ENCODE measurements at regions not wholly inside any gene's neighbourhood (a gene's known extent, or its start where the extent isn't known, plus 50 kb on each side); places are given as distances from the start of the nearest gene placed in this dataset.

DNA sequence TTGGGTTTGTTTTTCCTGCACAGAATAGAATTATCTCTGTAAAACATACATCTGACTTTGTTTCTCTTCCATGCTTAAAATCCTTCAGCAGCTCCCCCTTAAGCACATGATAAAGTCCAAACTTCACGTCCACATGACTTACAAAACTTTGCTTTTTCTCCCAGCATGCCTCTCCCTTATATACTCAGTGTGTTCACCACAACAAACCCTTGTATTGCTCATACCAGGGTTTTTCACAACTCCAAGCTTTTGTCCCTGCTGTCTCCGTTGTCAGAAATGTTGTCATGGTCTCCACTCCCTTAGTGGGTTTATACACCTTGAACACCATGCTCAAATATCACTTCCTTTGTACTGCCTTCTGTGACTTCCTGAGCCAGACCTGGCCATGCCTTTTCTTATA is 91.1 kb upstream of the MITF start:
- TF ChIP-seq CTCF (IDR thresholded peaks at IDR 0.05; ENCODE audit: control extremely low read depth, extremely low read depth, low read depth, missing control alignments), result no peak
- POLR2A ChIA-PET, result no interaction called here
- DNase-seq (ENCODE audit: extremely low spot score), result no peak
- CTCF ChIA-PET, result no interaction called here

- DNase-seq (ENCODE audit: extremely low spot score), result no peak
- ChIA-PET CTCF (interaction anchor here (1.2 kb wide), 1 partner anchor 27 kb away, joined by 3 read pairs; no protein-coding TSS in a partner anchor), POLR2A (no interaction called here)
- TF ChIP-seq CTCF (IDR thresholded peaks at IDR 0.05; ENCODE audit: control extremely low read depth, extremely low read depth, low read depth, missing control alignments), result no peak
Measured at GRCh38 chr3:69647511-69648110, 91.7 kb upstream of the MITF start.

GRCh38 chr3:69647081-69647480 is 92.2 kb upstream of the MITF start:
- CTCF ChIA-PET, result interaction anchor here (1.1 to 1.2 kb wide), 2 partner anchors 27 to 526 kb away, joined by 3 to 4 read pairs; no protein-coding TSS in a partner anchor
- POLR2A ChIA-PET, result no interaction called here
- DNase-seq (ENCODE audit: extremely low spot score), result no peak
- no peak for TF ChIP-seq CTCF (IDR thresholded peaks at IDR 0.05; ENCODE audit: control extremely low read depth, extremely low read depth, low read depth, missing control alignments)

DNA sequence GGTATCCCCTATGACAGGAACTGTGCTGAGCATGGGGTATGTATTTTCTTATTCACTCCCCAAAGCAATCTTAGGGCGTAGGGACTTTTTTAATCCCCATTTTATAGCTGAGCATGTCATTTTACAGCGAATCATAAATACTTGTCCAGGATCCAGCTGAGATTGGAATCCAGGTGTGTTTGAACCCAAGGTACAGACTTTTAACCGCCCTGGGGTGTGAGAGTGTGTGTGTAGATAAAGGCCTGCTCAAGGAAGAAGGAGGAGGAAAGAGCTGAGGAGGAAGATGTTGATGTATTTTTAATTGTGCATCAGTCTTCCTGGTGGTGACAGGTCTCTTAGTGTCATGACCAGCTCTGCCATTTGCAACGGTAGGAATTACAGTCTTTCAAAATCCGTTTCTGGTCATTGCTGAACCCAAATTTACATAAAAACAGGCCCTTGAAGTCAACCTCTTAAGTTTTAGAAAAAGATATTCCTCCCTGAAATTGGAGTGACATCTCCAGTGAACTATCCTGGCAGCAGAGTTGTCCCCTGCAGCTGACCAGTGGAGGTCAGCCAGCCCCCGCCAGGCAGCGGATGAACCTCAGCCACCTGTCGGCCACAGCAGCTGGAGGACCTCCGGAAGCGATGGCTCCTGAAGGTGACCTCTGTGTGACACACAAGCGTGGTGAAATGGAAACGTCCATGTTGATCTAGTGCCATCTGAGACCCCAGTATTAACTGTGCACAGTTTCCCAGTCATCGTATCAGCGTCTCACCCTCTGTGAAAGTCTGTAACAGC is 92.8 kb upstream of the MITF start:
- POLR2A ChIA-PET, result no interaction called here
- CTCF ChIA-PET, result interaction anchor here (1.0 to 1.2 kb wide), 3 partner anchors 16 to 526 kb away, joined by 3 to 4 read pairs (median 3); no protein-coding TSS in a partner anchor
- DNase-seq (ENCODE audit: extremely low spot score), result no peak
- no peak for TF ChIP-seq CTCF (IDR thresholded peaks at IDR 0.05; ENCODE audit: control extremely low read depth, extremely low read depth, low read depth, missing control alignments)

GRCh38 chr3:69642606-69643005 is 96.7 kb upstream of the MITF start:
- TF ChIP-seq CTCF (IDR thresholded peaks at IDR 0.05; ENCODE audit: control extremely low read depth, extremely low read depth, low read depth, missing control alignments), result no peak
- POLR2A ChIA-PET, result no interaction called here
- CTCF ChIA-PET, result no interaction called here
- DNase-seq (ENCODE audit: extremely low spot score), result no peak

GRCh38 chr3:69639851-69640250 is 99.4 kb upstream of the MITF start:
- TF ChIP-seq CTCF (IDR thresholded peaks at IDR 0.05; ENCODE audit: control extremely low read depth, extremely low read depth, low read depth, missing control alignments), result no peak
- CTCF ChIA-PET, result no interaction called here
- no peak for DNase-seq (ENCODE audit: extremely low spot score)
- POLR2A ChIA-PET, result no interaction called here

Data from GM10248 (cell line).